Stimulated activated CD8-positive, alpha-beta memory T cell treated with anti-CD3 and anti-CD28 coated beads, Interleukin-2, amount 100 ng/mL, for 48 hours (primary cell): ENCODE measurements at regions not wholly inside any gene's neighbourhood (a gene's known extent, or its start where the extent isn't known, plus 50 kb on each side); places are given as distances from the start of the nearest gene placed in this dataset.

Source experiments
- DNase-seq, 2 donors: peaks; one replicate each; pipeline ENCODE4 v3.0.0-alpha.2; 2020; ENCODE audit warnings: low read depth in 2 of 2

DNA sequence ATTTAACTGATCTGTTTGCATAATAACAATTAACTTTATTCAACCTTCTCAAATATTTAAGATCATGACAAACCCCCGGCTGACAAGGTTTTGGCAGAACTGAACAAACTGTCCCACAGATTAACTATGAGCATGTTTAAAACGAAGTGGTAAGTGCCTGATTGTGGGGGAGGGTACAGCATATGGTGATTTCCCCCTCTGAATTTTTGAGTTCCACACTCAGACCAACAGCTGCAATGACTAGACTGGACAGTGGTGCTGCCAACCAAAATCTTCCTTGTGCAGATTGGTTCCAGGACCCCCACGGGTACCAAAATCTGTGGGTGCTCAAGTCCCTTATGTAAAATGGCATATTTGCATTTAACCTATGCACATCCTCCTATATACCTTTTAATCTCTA lies 449.5 kb downstream of the SHQ1 start:
- DNase-seq: no peak

DNA sequence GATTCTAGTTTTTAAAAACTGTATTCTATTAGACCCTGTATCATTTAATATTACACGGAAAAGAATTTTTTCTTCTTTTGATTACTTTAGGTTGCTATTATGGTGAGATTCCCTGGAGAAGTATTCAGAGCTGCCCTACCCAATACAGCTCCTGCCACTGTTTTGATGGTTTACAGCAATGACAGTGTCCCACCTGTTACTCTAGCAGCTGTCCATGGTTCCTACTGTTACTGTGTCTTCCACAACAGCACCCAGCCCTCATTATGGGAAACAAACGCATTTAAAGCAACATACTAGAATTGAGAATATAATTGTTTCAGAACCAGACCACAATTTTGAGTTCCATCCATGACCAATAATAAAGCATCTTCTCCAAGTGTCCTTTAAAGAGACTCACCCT lies 450.7 kb downstream of the SHQ1 start:
- DNase-seq: no peak

DNA sequence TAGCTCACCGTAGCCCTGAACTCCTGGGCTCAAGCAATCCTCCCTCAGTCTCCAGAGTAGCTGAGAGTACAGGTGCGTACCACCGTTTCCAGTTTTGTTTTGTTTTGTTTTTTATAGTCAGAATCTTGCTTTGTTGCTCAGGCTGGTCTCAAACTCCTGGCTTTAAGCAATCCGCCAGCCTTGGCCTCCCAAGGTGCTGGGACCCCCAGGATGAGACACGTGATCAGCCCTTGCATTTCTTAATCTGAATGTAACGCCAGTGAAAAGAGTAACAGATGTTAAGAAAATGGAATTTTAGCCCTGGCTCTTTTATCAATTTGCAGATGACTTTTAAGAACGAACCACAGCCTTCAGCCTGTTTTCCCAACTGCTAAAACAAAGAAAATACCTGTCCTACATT lies 451.3 kb downstream of the SHQ1 start:
- DNase-seq: no peak

DNA sequence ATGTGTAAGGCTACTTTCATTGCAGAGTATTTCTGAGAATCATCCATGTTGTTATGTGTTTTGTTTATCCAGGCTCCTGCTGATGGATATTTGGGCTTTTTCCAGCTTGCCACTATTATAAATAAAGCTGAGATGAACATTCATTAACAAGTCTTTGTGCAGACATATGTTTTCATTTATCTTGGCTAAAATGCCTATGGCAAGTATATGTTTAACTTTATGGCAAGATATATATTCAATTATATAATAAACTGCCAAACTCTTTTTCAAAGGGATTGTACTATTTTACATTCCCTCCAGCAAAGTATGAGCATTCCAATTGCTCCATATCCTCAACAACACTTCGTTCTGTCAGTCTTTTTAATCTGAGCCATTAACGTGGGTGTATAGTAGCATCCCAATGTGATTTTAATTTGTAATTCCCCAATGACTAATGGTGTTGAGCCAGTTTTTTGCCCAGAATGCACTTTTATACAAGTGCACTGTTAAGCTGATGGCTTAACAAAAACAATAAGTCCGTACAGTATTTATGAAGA lies 452.4 kb downstream of the SHQ1 start:
- DNase-seq: no peak

- DNase-seq: no peak
These were observed 454.8 kb downstream of the SHQ1 start for GRCh38 chr3:72393455-72393854.

- DNase-seq: no peak
These were observed 456.6 kb downstream of the SHQ1 start for GRCh38 chr3:72391659-72392058.

DNA sequence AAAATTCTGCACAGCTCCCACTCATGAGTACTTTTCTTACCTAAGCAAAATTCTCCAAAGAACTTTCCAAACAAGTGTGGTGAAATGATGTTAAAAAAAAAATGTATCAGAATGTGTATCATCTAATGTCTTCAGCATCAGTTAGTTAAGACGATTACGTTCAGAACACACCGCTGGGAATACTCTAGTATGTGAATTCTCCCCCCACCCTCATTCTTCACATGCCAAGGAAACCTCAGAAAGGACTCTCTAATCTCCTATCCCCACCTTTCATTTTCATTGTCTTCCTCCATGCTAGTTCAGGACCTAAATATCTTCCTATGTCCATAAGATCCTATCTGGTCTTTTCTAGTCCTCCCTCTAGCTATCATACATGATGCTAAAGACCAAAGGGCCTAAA lies 457.4 kb downstream of the SHQ1 start:
- no peak for DNase-seq

DNA sequence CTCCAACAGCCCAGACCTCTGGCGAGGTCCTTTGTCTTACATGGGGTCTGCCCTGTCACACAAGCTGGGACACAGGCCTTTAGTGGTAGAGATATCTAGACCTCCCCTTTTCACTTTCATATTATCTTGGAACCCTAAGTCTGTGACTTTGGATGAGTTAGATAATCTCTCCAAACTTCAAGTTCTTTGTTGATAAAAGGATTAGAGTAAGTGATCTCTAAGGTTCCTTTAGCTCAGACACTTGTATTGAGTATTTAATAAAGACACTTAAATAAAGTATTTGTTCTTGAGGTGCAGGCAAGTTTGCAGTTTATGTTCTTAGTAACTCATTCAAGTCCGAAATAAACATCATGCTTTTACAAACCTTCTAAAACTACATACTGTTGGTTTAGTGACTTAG lies 459.6 kb downstream of the SHQ1 start:
- no peak for DNase-seq

- DNase-seq: no peak
These were observed 460.1 kb downstream of the SHQ1 start for GRCh38 chr3:72388117-72388516.

DNA sequence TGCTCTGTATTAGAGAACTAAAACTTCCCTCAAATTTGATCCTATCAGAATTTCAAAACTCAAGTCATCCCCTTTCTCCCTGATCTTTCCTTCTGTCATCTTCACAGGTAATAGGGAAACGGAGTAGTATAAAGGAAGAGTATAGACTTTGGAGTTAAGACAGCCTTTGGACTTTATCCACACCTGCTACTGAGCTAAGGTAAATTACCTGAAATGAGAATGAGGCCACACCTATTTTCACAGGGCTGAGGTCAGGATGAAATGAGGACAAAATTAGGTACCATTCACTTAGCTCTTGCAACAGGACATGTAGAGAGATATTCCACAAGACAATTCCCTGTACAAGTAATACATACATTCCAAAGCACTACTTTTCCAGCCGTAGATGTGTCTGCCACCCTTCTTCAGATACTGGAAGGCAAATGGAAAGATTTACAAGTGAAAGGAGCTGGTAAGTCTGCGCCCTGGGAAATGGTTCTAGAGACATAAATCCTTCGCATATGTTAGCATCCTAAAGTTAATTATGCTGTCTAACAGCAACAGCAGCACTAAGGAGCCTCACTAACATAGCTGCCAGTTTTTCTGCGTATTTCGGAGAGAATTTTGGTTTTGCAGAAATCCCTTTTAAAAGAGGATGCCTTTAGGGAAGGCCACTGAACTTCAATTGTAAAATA lies 461.8 kb downstream of the SHQ1 start:
- DNase-seq: no peak

- DNase-seq: no peak
These were observed 463.1 kb downstream of the SHQ1 start for GRCh38 chr3:72385167-72385566.

GRCh38 chr3:72384602-72385001 lies 463.6 kb downstream of the SHQ1 start:
- no peak for DNase-seq

GRCh38 chr3:72383883-72384282 lies 464.4 kb downstream of the SHQ1 start:
- DNase-seq: no peak

- no peak for DNase-seq
These were observed 465.0 kb downstream of the SHQ1 start for GRCh38 chr3:72383230-72383629.

DNA sequence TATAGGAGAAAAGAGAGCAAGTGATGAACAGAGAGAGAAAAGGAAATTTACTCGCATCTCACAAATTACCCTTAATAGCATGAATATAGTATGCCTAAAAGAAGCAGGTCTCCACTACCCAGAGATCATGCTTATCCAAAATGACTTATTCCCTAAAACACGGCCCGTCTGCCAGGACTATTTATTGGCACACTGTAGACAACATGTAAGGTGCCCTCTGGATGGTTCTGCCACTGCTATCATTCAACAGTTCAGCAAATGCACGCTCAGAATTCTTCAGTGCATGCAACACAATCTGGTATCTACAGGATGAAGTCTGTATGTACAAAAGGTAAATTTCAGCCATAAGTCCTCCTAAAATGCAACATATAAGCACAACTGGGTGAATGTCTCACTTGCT lies 465.8 kb downstream of the SHQ1 start:
- DNase-seq: no peak

GRCh38 chr3:72381584-72381983 lies 466.7 kb downstream of the SHQ1 start:
- DNase-seq: no peak

- no peak for DNase-seq
These were observed 467.3 kb downstream of the SHQ1 start for GRCh38 chr3:72380711-72381493.

GRCh38 chr3:72380193-72380592 lies 468.1 kb downstream of the SHQ1 start:
- no peak for DNase-seq

- DNase-seq: no peak
These were observed 468.6 kb downstream of the SHQ1 start for GRCh38 chr3:72379500-72380187.

GRCh38 chr3:72378287-72378686 lies 470.0 kb downstream of the SHQ1 start:
- no peak for DNase-seq

DNA sequence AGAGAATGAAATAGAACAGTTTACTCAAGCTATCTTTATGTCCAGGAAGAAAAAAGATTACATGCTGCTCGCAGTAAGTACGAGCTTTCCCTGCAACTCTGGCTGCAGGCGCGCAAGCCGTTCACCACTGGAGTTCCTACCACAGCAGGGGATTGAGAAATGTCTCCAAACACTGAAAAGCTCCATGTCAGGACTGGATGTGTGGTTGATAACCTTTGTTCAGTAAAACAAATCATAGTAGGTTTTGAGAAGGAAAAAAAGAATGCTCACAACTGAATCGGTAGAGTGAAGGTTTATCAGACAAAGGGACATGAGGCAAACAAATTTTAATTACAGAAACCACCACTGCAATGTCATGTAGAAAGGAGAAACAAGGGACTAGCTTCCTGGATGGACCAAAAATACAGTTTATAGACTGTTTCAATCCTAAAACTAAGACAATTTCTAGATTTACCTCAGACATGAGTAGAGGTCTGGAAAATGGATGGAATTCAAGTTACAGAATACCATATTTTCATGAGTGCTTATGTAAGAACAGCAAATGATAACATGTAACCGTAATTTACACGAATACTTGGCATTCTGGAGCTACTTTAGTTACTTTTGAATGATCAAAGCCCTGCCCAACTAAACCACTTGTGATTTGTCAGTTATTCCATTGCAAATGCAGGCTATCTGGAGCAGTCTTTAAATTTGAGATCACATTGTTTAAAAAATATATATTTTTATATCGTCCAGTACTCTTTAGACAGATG lies 471.1 kb downstream of the SHQ1 start:
- no peak for DNase-seq
